ENCODE measurements at regions not wholly inside any gene's neighbourhood (a gene's known extent, or its start where the extent isn't known, plus 50 kb on each side); places are given as distances from the start of the nearest gene placed in this dataset.

GRCh38 chr10:130418731-130419130 lies 282.5 kb downstream of the GLRX3 start:
- ChIA-PET CTCF (no interaction called here), POLR2A (no interaction called here)
- H3K27me3 ChIP-seq (ENCODE audit: control insufficient read depth, insufficient read depth, low read length) = no peaks in the 10 kb centered on the region
- TF ChIP-seq CTCF (IDR thresholded peaks at IDR 0.05; ENCODE audit: insufficient read depth, low read depth, low read length) = no peak
- no peak overlapping the region for H3K4me3 ChIP-seq (ENCODE audit: low read depth, low read length)
- DNase-seq (ENCODE audit: low read depth) = no peak
- H3K36me3 ChIP-seq (ENCODE audit: control insufficient read depth, insufficient read depth, low read length) = no peaks in the 10 kb centered on the region

- no peak for DNase-seq (ENCODE audit: low read depth)
- POLR2A ChIA-PET = no interaction called here
- CTCF ChIA-PET = no interaction called here
- no peaks in the 10 kb centered on the region for H3K36me3 ChIP-seq (ENCODE audit: control insufficient read depth, insufficient read depth, low read length)
- H3K27me3 ChIP-seq (ENCODE audit: control insufficient read depth, insufficient read depth, low read length) = no peaks in the 10 kb centered on the region
- no peak overlapping the region for H3K4me3 ChIP-seq (ENCODE audit: low read depth, low read length)
- no peak for TF ChIP-seq CTCF (IDR thresholded peaks at IDR 0.05; ENCODE audit: insufficient read depth, low read depth, low read length)
Measured at GRCh38 chr10:130421909-130422308, 285.7 kb downstream of the GLRX3 start.

- CTCF ChIA-PET = no interaction called here
- Histone ChIP-seq H3K4me3 (ENCODE audit: low read depth, low read length) (no peak overlapping the region), H3K27me3 (ENCODE audit: control insufficient read depth, insufficient read depth, low read length) (no peaks in the 10 kb centered on the region), H3K36me3 (ENCODE audit: control insufficient read depth, insufficient read depth, low read length) (no peaks in the 10 kb centered on the region)
- DNase-seq (ENCODE audit: low read depth) = no peak
- POLR2A ChIA-PET = interaction anchor here (0.6 kb wide), 1 partner anchor 9 kb away, joined by 5 read pairs; no protein-coding TSS in a partner anchor
- TF ChIP-seq CTCF (IDR thresholded peaks at IDR 0.05; ENCODE audit: insufficient read depth, low read depth, low read length) = no peak
Measured at GRCh38 chr10:130422366-130423324, 286.5 kb downstream of the GLRX3 start.

GRCh38 chr10:130423455-130424305 lies 287.5 kb downstream of the GLRX3 start:
- ChIA-PET CTCF (no interaction called here), POLR2A (interaction anchor here (0.6 kb wide), 1 partner anchor 8 kb away, joined by 5 read pairs; no protein-coding TSS in a partner anchor)
- H3K4me3 ChIP-seq (ENCODE audit: low read depth, low read length) = no peak overlapping the region
- H3K36me3 ChIP-seq (ENCODE audit: control insufficient read depth, insufficient read depth, low read length) = no peaks in the 10 kb centered on the region
- no peaks in the 10 kb centered on the region for H3K27me3 ChIP-seq (ENCODE audit: control insufficient read depth, insufficient read depth, low read length)
- DNase-seq (ENCODE audit: low read depth) = no peak
- no peak for TF ChIP-seq CTCF (IDR thresholded peaks at IDR 0.05; ENCODE audit: insufficient read depth, low read depth, low read length)

GRCh38 chr10:130424418-130424817 lies 288.2 kb downstream of the GLRX3 start:
- DNase-seq (ENCODE audit: low read depth) = no peak
- Histone ChIP-seq H3K36me3 (ENCODE audit: control insufficient read depth, insufficient read depth, low read length) (no peaks in the 10 kb centered on the region), H3K27me3 (ENCODE audit: control insufficient read depth, insufficient read depth, low read length) (no peaks in the 10 kb centered on the region), H3K4me3 (ENCODE audit: low read depth, low read length) (no peak overlapping the region)
- ChIA-PET CTCF (no interaction called here), POLR2A (no interaction called here)
- no peak for TF ChIP-seq CTCF (IDR thresholded peaks at IDR 0.05; ENCODE audit: insufficient read depth, low read depth, low read length)

Data from BJ (cell line).